LoVo (cell line): ENCODE measurements at regions not wholly inside any gene's neighbourhood (a gene's known extent, or its start where the extent isn't known, plus 50 kb on each side); places are given as distances from the start of the nearest gene placed in this dataset.
"Not testable (repeated sequence)": the region's sequence is repeated elsewhere in the genome, so short reads cannot be mapped to it uniquely, and the experiment has no call there.

Source experiments
- DNase-seq: peaks from one replicate; pipeline ENCODE4 v3.0.0-alpha.2; 2016; ENCODE audit warnings: low spot score

DNA sequence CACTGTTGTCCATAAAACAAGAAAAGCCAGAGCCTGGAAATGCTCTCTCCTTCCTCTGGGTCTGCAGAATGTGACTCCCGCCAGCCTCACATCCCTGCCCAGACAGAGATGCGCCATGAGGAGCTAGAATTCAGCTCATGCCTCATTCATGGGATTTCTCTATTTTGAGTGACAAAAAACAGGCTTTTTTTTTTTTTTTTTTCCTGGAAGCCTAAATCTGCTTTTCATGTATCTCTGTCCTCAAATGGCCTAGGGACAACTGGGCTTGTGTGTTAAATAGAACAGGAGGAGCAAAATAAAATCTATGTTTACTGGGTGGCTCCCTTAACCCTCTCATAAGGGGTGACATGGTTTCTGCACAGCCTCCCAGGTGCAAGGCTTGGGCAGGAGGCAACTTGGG lies 679.7 kb upstream of the AUTS2 start:
- DNase-seq: no peak

DNA sequence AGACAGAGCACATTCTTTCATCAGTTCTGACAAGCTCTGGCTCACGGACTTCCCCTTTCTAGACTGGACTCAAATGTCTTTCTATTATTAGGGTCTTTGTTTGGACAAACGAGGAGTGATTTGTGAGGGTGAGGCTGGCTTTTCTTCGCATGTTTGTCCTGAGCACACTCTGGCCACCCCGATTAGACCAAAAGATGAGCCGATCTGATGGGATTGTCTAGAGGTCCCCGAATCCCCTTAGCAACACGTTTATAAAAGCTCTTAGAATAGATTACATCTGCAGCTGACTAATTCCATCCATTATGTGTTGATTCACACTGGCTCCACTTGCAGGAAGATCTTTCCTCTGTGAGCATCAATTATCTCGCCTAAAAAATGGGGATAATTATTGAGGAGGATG lies 675.4 kb upstream of the AUTS2 start:
- no peak for DNase-seq

DNA sequence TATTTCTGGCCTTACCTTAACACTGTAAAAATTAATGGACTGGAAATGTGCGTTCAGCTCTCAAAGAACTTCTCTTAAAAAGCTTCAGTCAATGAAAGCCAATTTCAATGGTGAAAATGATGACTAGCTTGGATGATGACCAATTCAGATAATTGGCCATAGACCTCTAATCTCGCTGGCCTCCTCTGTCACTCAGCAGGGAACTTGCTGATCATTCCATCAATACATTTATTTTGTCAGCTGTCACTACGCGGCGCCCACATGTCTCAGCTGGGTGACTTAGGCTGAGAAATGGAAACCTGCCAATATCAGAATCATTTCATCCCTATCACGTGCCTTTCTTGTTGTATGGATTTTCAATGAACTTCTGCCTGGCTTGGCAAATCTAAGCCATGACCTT lies 673.0 kb upstream of the AUTS2 start:
- no peak for DNase-seq

DNA sequence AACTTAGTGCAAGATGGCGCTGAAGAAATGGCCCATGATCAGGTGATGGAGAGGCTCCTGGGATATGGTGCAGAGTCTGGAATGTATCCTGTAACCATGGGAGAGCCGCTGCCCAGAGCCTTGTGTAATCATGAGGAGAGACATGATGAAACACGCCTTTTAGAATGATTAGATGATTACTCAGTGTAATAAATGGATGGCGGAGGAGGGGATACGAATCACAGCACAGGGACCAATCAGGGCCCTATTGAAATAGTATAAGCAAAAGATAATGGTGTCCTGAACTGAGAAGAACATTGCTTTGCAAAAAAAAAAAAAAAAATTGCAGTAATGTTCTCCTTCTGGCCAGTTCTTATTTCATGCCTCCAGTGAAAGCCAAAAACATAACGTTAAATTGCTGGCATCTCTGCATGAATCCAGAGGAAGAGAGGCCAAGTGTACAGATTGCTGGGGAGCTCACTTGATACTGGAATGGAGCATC lies 668.5 kb upstream of the AUTS2 start:
- DNase-seq: no peak

DNA sequence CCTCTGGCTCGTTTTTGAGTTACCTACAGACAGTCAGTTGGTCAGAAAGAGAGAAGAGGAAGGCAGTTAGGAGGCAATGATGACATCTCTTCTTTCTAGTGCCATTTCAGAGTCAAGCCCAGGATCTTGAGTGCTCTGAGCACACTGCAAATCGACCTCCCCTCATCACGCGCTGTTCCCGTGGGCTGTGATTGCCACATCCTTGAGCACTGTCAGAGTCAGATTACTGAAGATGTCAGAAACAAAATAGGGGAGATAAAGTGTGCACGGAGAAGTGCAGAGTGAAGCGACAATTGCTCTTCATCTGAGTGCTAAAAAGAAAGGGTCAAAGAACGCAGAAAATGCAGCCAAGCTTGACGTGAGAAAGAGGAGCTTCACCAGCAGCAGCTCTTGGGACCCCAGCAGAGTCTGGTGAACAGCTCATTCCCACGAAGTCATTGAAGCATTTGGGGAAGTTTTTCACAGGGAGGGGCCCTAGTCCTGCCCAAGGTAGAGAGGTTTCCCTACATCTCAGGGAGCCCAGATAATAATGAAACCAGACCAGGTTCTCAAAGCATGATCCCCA lies 661.7 kb upstream of the AUTS2 start:
- no peak for DNase-seq

DNA sequence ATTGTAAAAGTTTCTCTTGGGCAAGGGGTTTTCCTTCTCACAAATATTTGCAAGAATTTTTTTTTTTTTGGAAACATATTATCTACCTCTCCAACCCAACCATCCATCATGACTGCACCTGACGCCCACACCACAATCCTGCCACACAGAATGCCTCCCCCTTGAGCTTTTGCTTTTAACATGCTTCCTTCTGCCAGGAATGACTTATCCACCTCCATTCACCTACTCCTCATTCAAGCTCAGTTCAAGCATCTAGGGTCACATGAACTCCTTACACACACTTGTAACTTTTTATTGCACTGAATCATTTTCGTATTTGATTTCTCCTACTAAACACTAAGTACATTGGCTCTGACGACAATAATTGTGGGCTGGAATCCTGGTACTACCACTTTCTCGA lies 660.1 kb upstream of the AUTS2 start:
- DNase-seq: no peak

DNA sequence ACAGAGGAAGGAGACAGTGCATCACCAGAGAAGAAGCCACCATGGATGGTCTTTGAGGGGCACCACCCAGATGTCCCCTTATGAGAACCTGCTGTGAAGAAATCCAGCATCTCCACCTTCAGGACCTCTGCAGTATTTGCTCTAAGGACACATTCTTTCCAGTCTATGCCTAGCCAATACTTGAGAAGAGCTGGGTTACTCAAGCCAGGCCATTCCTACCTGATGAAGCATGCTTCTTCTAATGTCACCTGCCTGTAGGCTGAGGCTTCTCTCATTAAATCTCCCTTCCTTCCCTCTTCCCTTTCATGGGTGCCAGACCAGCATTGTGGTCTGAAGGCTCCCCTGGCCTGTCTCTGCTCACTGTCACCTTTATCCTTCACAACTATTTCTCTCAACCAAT lies 654.5 kb upstream of the AUTS2 start:
- DNase-seq: no peak

DNA sequence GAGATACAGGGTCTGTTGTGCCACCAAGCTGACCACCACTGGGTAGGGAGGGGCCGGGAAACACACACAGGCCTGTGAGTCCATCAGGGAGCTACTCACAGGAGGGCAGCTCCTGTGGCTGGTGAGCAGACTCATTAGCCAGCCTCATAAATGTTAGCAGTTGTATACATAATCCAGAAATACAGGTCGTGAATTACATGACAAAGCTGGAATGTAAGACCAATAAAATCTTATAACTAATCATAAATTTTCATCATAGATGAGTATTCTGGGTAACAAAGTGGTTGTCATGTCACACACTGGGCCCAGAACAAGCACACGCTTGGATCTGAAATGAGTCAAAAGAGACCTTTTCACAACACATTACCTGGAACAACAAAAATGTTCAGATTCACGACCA lies 642.6 kb upstream of the AUTS2 start:
- DNase-seq: no peak

DNA sequence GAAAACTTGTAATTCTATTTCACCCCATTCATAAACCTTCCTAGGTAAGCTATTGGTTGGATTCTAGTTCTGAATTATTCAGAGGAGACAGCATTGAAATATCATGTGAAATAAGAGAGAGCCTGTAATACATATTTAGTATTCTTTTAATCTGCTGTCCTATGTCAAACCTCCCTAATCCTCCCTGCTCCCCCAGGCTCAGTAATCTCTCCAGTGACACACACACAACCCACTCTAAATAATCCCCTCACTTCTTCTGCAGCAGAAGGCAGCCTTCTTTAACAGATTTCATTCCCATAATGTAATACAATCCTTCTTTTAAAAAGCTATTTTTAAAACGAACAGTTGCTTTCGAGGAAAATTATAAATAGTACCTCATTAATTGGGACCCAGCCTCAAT lies 639.7 kb upstream of the AUTS2 start:
- DNase-seq: no peak

DNA sequence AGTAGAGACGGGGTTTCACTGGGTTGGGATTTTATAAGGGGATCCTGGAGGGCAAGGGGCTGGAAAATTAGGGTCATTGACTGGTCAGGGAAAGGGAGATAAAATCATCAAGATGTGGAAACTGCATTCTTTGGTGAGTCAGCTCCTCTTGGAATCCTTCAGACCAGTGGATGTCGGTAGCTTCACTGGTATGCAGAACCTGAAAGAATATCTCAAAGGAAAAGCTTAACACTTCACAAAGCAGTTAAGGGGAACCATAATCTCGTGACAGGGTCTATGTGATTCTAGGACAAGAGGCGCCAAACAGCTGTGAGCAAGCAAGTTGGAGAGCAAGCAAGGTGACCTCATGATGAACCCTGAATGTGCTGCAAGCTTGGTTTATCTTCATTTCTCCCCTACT lies 634.7 kb upstream of the AUTS2 start:
- no peak for DNase-seq

DNA sequence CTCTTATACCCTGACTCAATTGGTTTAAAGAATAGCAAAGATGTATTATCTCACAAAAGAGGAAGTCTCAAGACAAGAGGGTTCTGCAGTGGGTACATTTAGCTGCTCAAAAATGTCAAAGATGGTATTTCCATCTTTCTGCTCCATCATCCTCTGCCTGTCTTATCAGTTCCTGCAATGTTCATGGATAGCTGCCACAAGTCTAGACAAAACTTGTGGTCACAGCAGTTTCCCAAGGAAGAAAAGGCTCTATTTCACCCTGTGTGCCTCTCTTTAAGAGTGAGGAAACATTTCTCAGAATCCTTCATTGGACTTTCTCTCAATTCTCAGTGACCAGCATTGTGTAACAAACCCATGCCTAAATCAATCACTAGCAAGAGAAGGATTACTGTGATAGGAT lies 634.2 kb upstream of the AUTS2 start:
- DNase-seq: no peak

DNA sequence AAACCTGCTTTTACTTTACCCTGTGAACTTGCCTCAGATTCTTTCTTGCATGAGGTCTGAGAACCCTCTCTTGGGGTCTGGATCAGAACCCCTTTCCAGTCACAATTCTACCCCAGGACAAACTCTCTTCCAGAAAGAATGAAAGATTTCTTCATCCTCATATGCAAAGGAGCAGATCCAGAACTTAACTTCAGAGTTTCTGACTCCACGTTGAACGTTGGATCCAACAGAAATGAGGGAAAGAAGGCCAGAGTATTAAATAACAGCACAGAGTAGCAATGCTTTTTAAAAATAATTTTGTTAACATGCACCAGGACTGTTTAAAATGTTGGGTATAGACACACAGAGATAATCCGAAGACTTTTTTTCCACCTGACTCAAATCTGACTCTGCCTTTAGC lies 632.9 kb upstream of the AUTS2 start:
- no peak for DNase-seq

DNA sequence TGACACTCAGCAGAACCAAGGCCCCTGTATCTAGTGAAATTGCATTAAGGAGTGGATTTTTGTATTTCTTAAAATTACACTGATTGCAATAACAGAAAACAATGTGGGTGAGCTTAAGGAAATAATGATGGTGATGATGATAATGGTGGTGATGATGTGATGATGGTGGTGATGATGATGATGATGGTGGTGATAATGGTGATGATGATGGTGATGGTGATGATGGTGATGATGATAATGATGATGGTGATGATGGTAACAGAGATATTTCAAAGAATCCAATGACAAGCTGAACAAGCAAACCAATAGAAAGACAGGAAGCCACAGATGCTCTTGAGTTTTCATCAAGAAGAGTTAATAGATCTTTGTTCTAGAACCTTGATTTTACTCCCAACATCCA lies 630.7 kb upstream of the AUTS2 start:
- no peak for DNase-seq

DNA sequence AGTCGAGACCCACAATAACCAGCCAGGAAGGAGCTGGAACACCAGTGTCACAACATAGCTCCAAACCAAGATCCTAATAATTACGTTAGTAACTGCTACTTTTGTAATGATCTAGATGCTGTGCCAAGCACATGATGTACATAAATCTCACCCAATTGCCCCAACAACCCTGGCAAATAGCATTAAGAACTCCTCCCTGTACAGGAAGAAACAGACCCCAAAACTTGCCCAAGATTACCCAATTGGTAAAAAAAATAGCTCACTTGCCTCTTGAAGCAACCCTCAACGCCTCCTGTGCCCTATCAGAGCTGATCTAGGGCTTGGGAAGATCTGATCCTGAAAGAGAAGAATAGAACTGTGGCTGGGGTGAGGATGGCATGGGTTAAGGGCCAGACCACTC lies 628.7 kb upstream of the AUTS2 start:
- DNase-seq: no peak

DNA sequence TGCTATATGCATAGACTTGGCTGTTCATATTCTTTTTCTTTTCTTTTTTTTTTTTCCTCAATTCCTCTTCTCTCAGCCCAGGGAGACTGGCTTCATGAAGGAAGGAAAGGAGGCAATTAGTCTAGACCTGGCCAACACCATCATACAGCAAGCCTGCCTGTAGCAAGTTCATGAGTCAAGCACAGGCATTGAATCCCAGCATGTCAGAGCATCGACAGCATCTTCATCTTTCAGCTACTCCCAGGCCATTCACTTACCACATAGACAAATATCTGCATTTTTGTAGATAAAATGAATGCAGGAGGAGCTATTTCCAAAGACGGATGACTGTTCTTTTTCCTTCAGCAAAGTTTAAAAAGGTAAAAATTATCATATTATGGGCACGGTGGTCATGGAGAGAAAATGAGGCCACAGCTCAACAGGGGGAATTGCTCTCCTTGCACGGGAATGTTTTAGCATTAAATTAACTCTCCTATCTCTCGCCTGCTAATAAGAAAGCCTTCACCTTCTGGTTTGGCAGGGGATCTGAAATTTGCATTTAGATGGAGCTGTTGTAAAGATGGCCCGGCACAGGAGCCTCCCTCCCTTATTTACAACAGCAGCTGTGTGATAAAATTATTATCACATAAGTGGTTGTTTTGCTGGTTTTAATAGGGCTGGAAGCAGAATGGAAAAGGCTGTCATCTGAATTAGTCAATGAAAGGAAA lies 626.5 kb upstream of the AUTS2 start:
- no peak for DNase-seq

DNA sequence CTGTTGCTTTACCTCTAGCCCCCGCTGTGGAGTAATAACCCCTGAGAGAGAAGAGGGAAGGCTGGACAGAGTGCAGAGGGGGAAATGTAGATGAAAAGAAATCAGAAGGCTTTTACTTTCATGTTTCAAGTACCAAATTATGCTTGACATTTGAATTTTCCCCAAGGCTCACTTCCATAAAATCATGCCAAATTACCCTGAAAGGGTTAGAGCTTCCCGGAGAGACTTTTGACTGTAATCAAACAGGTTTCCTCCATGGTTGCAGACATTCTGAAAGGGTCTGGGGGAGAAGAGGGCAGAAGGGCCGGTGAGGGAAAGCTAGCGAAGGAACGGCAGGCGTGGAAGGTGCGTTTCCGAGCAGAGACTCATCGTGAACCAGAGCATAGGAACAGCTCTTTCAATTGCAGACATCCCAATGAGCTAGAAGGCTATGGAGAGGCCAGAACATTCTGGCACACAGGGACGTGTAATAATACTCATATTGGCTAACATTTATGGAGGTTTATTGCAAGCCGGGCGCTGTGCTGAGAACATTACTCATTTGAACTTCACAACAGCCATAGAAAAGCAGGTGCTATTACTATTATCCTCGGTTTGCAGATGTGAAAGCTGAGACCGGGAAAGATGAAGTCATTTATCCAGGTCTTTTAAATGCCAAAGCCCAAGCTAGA lies 620.8 kb upstream of the AUTS2 start:
- no peak for DNase-seq

DNA sequence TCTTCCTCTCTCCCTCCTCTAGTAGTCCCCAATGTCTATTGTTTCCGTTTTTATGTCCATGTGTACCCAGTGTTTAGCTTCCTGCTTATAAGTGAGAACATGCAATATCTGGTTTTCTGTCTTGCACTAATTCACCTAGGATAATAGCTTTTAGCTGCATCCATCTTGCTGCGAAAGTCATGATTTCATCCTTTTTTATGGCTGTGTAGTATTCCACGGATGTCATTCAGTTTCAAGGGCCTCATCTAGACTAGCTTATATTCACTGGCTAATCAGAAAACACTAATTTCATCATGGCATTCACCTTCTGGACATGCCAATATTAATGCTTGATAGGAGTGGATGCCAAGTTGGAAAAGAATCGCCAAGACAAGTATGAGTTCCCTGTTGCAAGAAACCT lies 619.6 kb upstream of the AUTS2 start:
- no peak for DNase-seq

DNA sequence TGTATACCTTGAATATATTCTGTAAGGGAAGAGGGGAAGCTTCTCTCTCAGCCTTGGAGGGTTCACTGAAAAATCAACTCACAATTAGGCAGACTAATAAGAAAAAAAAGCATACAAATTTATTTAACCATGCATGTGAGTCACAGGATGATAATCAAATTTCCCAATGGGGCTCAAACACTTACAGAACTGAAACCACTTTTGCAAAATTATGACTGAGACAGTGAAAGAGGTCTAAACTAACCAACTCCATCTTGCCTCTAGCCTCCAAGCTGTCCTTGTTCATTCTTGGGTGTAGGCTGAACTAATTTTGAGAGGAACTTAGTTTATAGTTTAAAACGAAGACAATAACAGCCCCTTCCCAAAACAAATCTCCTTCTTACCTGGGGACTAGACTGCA lies 618.3 kb upstream of the AUTS2 start:
- no peak for DNase-seq

DNA sequence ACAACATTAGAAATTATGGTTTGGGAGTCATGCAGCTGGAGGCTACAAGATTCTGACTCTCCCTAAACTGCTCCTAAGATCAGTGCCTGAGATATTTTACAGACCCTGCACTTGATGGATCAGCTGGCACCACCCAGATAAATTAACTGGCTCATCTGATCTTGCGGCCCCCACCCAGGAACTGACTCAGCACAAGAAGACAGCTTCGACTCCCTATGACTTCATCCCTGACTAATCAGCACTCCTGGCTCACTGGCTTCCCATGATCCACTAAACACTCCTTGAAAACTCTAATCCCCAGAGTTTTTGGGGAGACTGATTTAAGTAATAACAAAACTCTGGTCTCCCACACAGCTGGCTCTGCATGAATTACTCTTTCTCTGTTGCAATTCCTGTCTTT lies 617.8 kb upstream of the AUTS2 start:
- not testable (repeated sequence) for DNase-seq

DNA sequence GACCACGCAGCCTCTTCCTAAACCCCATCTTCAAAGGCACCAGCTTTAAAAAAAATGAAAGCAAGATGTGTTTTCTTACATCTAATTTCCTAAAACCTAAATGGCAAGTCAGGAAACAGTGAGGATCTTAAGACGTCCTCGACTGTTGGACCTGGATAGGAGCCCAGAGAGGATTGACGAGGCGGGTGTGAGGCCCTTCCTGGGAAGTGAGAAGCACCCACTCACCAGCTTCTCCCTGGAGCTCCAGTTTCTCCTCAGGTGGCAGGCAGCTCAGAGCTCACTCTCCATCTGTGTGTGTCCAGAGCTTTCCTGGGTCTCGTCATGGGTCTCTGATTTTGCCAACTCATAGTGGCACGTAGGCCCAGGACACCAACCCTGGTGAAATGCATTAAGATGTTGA lies 614.0 kb upstream of the AUTS2 start:
- DNase-seq: no peak

DNA sequence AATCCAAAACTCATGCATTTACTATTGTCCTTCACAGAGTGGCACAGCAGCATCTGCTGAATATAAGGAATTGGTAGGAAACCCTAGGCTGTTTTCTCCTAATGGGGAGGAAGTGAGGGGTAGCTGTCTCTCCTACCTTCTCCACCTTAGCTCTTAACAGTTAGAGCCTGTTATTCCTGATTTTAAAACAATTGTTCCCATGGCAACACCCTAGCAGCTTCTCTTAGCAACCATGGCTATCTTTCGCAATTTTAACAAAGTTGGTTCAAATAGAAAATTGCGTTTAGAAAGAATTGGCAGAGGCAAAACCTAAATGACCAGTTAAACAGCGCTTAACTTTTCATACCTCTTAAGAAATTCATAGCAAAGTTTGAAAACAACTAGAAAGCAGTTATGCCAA lies 603.4 kb upstream of the AUTS2 start:
- DNase-seq: no peak

DNA sequence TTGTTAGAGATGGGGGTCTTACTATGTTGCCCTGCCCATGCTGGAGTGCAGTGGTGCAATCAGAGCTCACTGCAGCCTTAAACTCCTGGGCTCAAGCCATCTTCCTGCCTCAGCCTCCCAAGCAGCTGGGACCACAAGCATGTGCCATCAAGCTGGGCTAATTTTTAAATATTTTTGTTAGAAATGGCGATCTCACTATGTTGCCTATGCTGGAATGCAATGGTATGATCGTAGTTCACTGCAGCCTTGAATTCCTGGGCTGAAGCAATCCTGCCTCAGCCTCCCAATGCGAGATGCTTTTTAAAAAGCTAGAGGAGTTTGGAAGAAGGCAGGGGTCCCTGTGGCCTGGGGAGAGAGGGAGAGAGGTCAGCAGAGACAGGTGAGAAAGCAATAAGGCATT lies 600.1 kb upstream of the AUTS2 start:
- no peak for DNase-seq

DNA sequence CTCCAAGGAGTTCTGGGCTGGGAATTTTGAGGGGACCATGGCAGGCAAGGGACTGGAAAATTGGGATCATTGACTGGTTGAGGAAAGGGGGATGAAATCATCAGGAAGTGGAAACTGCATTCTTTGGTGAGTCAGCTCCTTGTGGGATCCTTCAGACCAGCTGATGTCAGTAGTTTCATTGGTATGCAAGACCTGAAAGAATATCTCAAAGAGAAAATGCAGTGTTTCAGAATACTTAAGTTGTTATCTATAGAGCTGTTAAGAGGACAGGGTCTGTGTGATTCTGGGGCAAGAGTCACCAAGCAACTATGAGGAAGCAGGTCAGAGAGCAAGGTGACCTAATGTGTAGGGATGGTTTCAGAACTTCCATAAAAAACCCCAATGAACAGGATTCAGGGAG lies 595.9 kb upstream of the AUTS2 start:
- no peak for DNase-seq

DNA sequence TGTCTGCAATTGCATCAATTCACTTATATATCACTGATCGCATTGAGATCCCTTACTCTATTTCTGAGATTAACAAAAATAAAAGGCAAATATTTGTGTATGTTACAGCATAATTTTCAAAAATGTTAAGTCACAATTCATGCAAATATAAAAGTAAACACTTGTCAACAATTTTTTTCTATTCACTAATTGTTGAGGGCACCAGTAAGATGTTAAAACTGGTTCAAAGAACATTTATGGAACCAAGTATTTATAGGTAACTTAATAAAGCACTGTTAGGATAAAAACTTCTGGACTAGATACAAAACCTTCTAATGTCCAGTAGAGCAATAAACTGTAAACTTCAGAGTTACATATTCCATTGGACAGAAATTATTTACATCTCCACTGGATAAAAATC lies 586.1 kb upstream of the AUTS2 start:
- DNase-seq: no peak
